ENCODE measurements at regions not wholly inside any gene's neighbourhood (a gene's known extent, or its start where the extent isn't known, plus 50 kb on each side); places are given as distances from the start of the nearest gene placed in this dataset.
"Not testable (repeated sequence)": the region's sequence is repeated elsewhere in the genome, so short reads cannot be mapped to it uniquely, and the experiment has no call there.

DNA sequence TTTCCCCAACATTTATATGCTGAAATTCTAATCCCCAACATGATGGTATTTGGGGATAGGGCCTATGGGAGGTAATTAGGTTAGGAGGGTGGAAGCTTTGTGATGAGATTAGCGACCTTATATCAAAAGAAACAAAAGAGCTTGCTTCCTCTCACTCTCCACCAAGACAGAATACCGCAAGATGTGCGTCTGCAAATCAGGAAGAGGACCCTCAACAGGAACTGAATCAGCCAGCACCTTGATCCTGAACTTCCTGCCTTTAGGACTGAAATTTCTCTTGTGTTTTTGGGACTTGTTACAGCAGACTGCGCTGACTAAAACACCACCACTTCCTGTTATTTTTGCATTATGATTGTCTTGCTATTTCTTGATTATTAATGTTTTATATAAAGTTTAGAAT lies 1889.4 kb downstream of the C4orf33 start:
- no CpG with 5 or more reads among the region's 4 CpGs for WGBS (ENCODE audit: insufficient coverage, low lambda C conversion rate)
- Histone ChIP-seq H3K9me3 (ENCODE audit: control insufficient read depth, low read depth, low read length) (no peaks in the 10 kb centered on the region), H3K4me3 (ENCODE audit: low read length) (no peak overlapping the region)

DNA sequence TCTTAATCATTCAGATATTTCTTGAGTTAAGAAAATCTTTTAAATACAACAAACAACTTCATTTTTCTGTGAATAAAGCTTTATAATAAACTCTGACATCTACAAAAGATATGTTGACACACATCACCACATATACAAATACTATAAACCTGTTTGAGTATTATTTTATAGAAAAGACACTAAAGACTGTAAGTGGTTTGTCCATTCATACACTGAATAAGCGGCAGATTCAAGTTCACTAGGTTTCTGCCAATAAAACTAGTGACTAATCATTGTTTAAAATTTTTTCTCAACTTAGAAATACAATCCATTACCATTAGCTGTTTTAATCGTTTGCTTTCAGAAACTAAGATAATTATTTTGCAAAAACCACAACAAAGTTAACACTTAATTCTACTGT lies 1900.0 kb downstream of the C4orf33 start:
- Histone ChIP-seq H3K4me1 (ENCODE audit: control insufficient read depth, insufficient read depth, low read length) (no peaks in the 10 kb centered on the region), H3K9me3 (ENCODE audit: control insufficient read depth, low read depth, low read length) (no peaks in the 10 kb centered on the region), H3K4me3 (ENCODE audit: low read length) (no peak overlapping the region), H3K27ac (ENCODE audit: low read length) (no peak overlapping the region), H3K36me3 (ENCODE audit: control insufficient read depth, insufficient read depth, low read length) (no peaks in the 10 kb centered on the region), H3K27me3 (ENCODE audit: control insufficient read depth, insufficient read depth, low read length) (no peaks in the 10 kb centered on the region)
- WGBS (ENCODE audit: insufficient coverage, low lambda C conversion rate): 94% methylated on average over 2 of the region's 2 CpGs
- DNase-seq: no peak

More for the DNA sequence above, 1889.4 kb downstream of the C4orf33 start:
- Histone ChIP-seq H3K4me1 (ENCODE audit: control insufficient read depth, insufficient read depth, low read length) (no peaks in the 10 kb centered on the region), H3K27ac (ENCODE audit: low read length) (no peak overlapping the region), H3K27me3 (ENCODE audit: control insufficient read depth, insufficient read depth, low read length) (no peaks in the 10 kb centered on the region), H3K36me3 (ENCODE audit: control insufficient read depth, insufficient read depth, low read length) (no peaks in the 10 kb centered on the region)
- DNase-seq: no peak

DNA sequence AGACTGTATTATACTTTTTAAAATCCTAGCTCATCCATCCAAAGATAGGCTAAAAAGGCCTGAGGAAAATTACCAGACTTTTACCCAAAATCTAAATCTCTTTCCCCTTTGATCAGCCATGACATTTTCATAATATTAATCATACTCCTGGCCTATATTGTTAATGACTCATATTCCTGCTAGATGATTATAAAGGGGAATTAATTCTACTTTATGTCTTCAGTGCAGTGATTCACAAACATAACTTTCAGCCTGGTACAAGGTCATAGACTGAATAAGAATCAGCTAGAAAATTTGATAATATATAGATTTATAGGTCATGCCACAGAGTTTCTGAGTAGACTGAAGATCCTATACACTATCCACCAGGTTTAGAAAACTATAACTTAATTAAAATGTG lies 1905.4 kb downstream of the C4orf33 start:
- Histone ChIP-seq H3K27ac (ENCODE audit: low read length) (no peak overlapping the region), H3K9me3 (ENCODE audit: control insufficient read depth, low read depth, low read length) (no peaks in the 10 kb centered on the region), H3K36me3 (ENCODE audit: control insufficient read depth, insufficient read depth, low read length) (no peaks in the 10 kb centered on the region), H3K4me1 (ENCODE audit: control insufficient read depth, insufficient read depth, low read length) (no peaks in the 10 kb centered on the region), H3K27me3 (ENCODE audit: control insufficient read depth, insufficient read depth, low read length) (no peaks in the 10 kb centered on the region), H3K4me3 (ENCODE audit: low read length) (no peak overlapping the region)
- DNase-seq: no peak

DNA sequence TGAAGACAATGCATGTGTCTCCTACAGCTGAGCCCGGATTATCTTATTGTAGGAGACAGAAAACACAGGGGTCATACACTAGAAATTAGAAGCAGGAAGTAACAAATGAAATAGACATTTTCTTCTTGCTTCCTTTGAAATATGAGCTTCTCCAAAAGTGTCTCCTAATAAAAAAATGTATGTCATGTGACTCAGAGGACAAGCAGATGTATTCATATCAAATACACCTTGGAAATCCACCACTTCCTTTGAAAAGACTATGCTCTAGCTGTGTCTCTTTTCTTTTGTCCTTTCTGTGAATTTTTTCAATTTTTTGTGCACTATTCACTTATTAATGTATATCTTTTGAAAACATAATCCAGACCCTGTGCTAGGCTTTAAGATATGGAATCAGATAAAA lies 1906.2 kb downstream of the C4orf33 start:
- no peak overlapping the region for H3K4me3 ChIP-seq (ENCODE audit: low read length)
- no peak for DNase-seq
- no peaks in the 10 kb centered on the region for H3K36me3 ChIP-seq (ENCODE audit: control insufficient read depth, insufficient read depth, low read length)
- H3K9me3 ChIP-seq (ENCODE audit: control insufficient read depth, low read depth, low read length): no peaks in the 10 kb centered on the region
- WGBS (ENCODE audit: insufficient coverage, low lambda C conversion rate): 75% methylated on average over 1 of the region's 1 CpG
- no peaks in the 10 kb centered on the region for H3K27me3 ChIP-seq (ENCODE audit: control insufficient read depth, insufficient read depth, low read length)
- H3K4me1 ChIP-seq (ENCODE audit: control insufficient read depth, insufficient read depth, low read length): no peaks in the 10 kb centered on the region
- no peak overlapping the region for H3K27ac ChIP-seq (ENCODE audit: low read length)

- Histone ChIP-seq H3K36me3 (ENCODE audit: control insufficient read depth, insufficient read depth, low read length) (no peaks in the 10 kb centered on the region), H3K9me3 (ENCODE audit: control insufficient read depth, low read depth, low read length) (no peaks in the 10 kb centered on the region), H3K27ac (ENCODE audit: low read length) (no peak overlapping the region), H3K4me3 (ENCODE audit: low read length) (no peak overlapping the region), H3K4me1 (ENCODE audit: control insufficient read depth, insufficient read depth, low read length) (no peaks in the 10 kb centered on the region), H3K27me3 (ENCODE audit: control insufficient read depth, insufficient read depth, low read length) (no peaks in the 10 kb centered on the region)
- 100% methylated on average over 2 of the region's 6 CpGs for WGBS (ENCODE audit: insufficient coverage, low lambda C conversion rate)
- DNase-seq: no peak
Measured at GRCh38 chr4:131006388-131006787, 1910.4 kb downstream of the C4orf33 start.

DNA sequence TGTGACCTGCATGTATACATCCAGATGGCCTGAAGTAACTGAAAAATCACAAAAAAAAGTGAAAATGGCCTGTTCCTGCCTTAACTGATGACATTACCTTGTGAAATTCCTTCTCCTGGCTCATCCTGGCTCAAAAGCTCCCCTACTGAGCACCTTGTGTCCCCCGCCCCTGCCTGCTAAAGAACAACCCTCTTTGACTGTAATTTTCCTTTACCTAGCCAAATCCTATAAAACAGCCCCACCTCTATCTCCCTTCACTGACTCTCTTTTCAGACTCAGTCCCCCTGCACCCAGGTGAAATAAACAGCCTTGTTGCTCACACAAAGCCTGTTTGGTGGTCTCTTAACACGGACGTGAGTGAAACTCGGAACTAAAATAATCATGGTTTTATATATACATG lies 1916.0 kb downstream of the C4orf33 start:
- no CpG with 5 or more reads among the region's 4 CpGs for WGBS (ENCODE audit: insufficient coverage, low lambda C conversion rate)

GRCh38 chr4:131013226-131013625 lies 1917.3 kb downstream of the C4orf33 start:
- no peaks in the 10 kb centered on the region for H3K36me3 ChIP-seq (ENCODE audit: control insufficient read depth, insufficient read depth, low read length)
- WGBS (ENCODE audit: insufficient coverage, low lambda C conversion rate): no CpG with 5 or more reads among the region's 1 CpG
- no peak for DNase-seq
- no peaks in the 10 kb centered on the region for H3K27me3 ChIP-seq (ENCODE audit: control insufficient read depth, insufficient read depth, low read length)
- no peaks in the 10 kb centered on the region for H3K4me1 ChIP-seq (ENCODE audit: control insufficient read depth, insufficient read depth, low read length)
- H3K9me3 ChIP-seq (ENCODE audit: control insufficient read depth, low read depth, low read length): no peaks in the 10 kb centered on the region
- no peak overlapping the region for H3K27ac ChIP-seq (ENCODE audit: low read length)
- no peak overlapping the region for H3K4me3 ChIP-seq (ENCODE audit: low read length)

More for the DNA sequence above, 1916.0 kb downstream of the C4orf33 start:
- H3K36me3 ChIP-seq (ENCODE audit: control insufficient read depth, insufficient read depth, low read length); H3K4me1 ChIP-seq (ENCODE audit: control insufficient read depth, insufficient read depth, low read length); H3K27me3 ChIP-seq (ENCODE audit: control insufficient read depth, insufficient read depth, low read length); H3K4me3 ChIP-seq (ENCODE audit: low read length); H3K9me3 ChIP-seq (ENCODE audit: control insufficient read depth, low read depth, low read length); DNase-seq; H3K27ac ChIP-seq (ENCODE audit: low read length): not testable (repeated sequence)

GRCh38 chr4:131026771-131027170 lies 1930.8 kb downstream of the C4orf33 start:
- no peak overlapping the region for H3K4me3 ChIP-seq (ENCODE audit: low read length)
- H3K9me3 ChIP-seq (ENCODE audit: control insufficient read depth, low read depth, low read length): no peaks in the 10 kb centered on the region
- WGBS (ENCODE audit: insufficient coverage, low lambda C conversion rate): 96% methylated on average over 3 of the region's 9 CpGs
- DNase-seq: no peak
- no peak overlapping the region for H3K27ac ChIP-seq (ENCODE audit: low read length)
- no peaks in the 10 kb centered on the region for H3K36me3 ChIP-seq (ENCODE audit: control insufficient read depth, insufficient read depth, low read length)
- H3K4me1 ChIP-seq (ENCODE audit: control insufficient read depth, insufficient read depth, low read length): no peaks in the 10 kb centered on the region
- no peaks in the 10 kb centered on the region for H3K27me3 ChIP-seq (ENCODE audit: control insufficient read depth, insufficient read depth, low read length)

DNA sequence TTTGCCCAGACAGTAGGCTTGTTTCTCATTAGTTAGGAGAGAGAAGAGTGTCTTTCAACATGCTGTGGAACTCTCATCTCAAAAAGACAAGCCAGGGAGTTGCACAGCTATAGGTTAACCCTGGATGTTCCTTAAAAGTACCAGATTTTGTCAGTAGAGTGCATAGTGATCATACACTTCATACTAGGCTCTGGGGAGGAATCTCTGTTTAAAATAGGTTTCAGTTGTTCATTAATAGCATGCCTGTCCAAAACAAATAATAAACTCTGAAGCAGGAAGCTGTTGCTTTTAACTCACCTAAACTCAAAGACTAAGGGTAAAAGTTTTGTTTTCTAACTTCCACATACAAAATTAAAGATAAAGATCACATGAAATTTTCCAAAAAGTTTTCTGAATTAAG lies 1948.4 kb downstream of the C4orf33 start:
- H3K4me3 ChIP-seq (ENCODE audit: low read length): no peak overlapping the region
- no peaks in the 10 kb centered on the region for H3K9me3 ChIP-seq (ENCODE audit: control insufficient read depth, low read depth, low read length)
- H3K27me3 ChIP-seq (ENCODE audit: control insufficient read depth, insufficient read depth, low read length): no peaks in the 10 kb centered on the region
- no peak overlapping the region for H3K27ac ChIP-seq (ENCODE audit: low read length)
- H3K4me1 ChIP-seq (ENCODE audit: control insufficient read depth, insufficient read depth, low read length): no peaks in the 10 kb centered on the region
- no peak for DNase-seq
- H3K36me3 ChIP-seq (ENCODE audit: control insufficient read depth, insufficient read depth, low read length): no peaks in the 10 kb centered on the region

- Histone ChIP-seq H3K27ac (ENCODE audit: low read length) (no peak overlapping the region), H3K27me3 (ENCODE audit: control insufficient read depth, insufficient read depth, low read length) (no peaks in the 10 kb centered on the region), H3K4me1 (ENCODE audit: control insufficient read depth, insufficient read depth, low read length) (no peaks in the 10 kb centered on the region), H3K9me3 (ENCODE audit: control insufficient read depth, low read depth, low read length) (no peaks in the 10 kb centered on the region), H3K4me3 (ENCODE audit: low read length) (no peak overlapping the region), H3K36me3 (ENCODE audit: control insufficient read depth, insufficient read depth, low read length) (no peaks in the 10 kb centered on the region)
- no peak for DNase-seq
- no CpG with 5 or more reads among the region's 4 CpGs for WGBS (ENCODE audit: insufficient coverage, low lambda C conversion rate)
Measured at GRCh38 chr4:131046821-131047220, 1950.9 kb downstream of the C4orf33 start.

GRCh38 chr4:131052646-131053045 lies 1956.7 kb downstream of the C4orf33 start:
- no peak overlapping the region for H3K27ac ChIP-seq (ENCODE audit: low read length)
- no peaks in the 10 kb centered on the region for H3K9me3 ChIP-seq (ENCODE audit: control insufficient read depth, low read depth, low read length)
- no peak for DNase-seq
- no peaks in the 10 kb centered on the region for H3K27me3 ChIP-seq (ENCODE audit: control insufficient read depth, insufficient read depth, low read length)
- no peaks in the 10 kb centered on the region for H3K36me3 ChIP-seq (ENCODE audit: control insufficient read depth, insufficient read depth, low read length)
- no CpG with 5 or more reads among the region's 2 CpGs for WGBS (ENCODE audit: insufficient coverage, low lambda C conversion rate)
- no peaks in the 10 kb centered on the region for H3K4me1 ChIP-seq (ENCODE audit: control insufficient read depth, insufficient read depth, low read length)
- H3K4me3 ChIP-seq (ENCODE audit: low read length): no peak overlapping the region
